ENCODE measurements at regions not wholly inside any gene's neighbourhood (a gene's known extent, or its start where the extent isn't known, plus 50 kb on each side); places are given as distances from the start of the nearest gene placed in this dataset.

- TF ChIP-seq, protein P1, sequence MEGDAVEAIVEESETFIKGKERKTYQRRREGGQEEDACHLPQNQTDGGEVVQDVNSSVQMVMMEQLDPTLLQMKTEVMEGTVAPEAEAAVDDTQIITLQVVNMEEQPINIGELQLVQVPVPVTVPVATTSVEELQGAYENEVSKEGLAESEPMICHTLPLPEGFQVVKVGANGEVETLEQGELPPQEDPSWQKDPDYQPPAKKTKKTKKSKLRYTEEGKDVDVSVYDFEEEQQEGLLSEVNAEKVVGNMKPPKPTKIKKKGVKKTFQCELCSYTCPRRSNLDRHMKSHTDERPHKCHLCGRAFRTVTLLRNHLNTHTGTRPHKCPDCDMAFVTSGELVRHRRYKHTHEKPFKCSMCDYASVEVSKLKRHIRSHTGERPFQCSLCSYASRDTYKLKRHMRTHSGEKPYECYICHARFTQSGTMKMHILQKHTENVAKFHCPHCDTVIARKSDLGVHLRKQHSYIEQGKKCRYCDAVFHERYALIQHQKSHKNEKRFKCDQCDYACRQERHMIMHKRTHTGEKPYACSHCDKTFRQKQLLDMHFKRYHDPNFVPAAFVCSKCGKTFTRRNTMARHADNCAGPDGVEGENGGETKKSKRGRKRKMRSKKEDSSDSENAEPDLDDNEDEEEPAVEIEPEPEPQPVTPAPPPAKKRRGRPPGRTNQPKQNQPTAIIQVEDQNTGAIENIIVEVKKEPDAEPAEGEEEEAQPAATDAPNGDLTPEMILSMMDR (IDR thresholded peaks at IDR 0.05), result no peak
- no peak for TF ChIP-seq POLR2A (IDR thresholded peaks at IDR 0.05)
Measured at GRCh38 chr13:90027409-90027808, 1320.1 kb upstream of the MIR17HG start.
